B cell (primary cell): ENCODE measurements at regions not wholly inside any gene's neighbourhood (a gene's known extent, or its start where the extent isn't known, plus 50 kb on each side); places are given as distances from the start of the nearest gene placed in this dataset.

Experiments used
- ATAC-seq: fragments of 200-7000 bp; cut with Tn5 transposase; one replicate; pipeline ENCODE4 v1.10.0; 2021; ENCODE audit warnings: low read depth, mild to moderate bottlenecking, moderate number of reproducible peaks, moderate library complexity
- CTCF ChIA-PET: fragments of 350-600 bp; sonication (Branson Sonifier 250); formaldehyde crosslinking; loops from one replicate; lab custom pipeline; 2021; ENCODE audit warnings: antibody characterized with exemption, inconsistent platforms; lab: Charles Lee
- POLR2A ChIA-PET: fragments of 350-600 bp; sonication (Branson Sonifier 250); formaldehyde crosslinking; loops from one replicate; lab custom pipeline; 2021; ENCODE audit warnings: antibody characterized with exemption; lab: Charles Lee
- DNase-seq: peaks from one replicate; pipeline ENCODE4 v3.0.0; 2013
- H2AFZ ChIP-seq: 2 replicates; pipeline ENCODE4 v1.6.1; 2012; ENCODE audit warnings: mild to moderate bottlenecking, low read depth, low read length; ENCODE audit not compliant: insufficient read depth, poor library complexity, severe bottlenecking
- H3K27ac ChIP-seq, 2 donors: 1 replicate in 1 of 2; 2 replicates in 1 of 2; pipeline ENCODE4 v1.5.1; 2012 to 2013; ENCODE audit warnings: low read length in 2 of 2, mild to moderate bottlenecking in 2 of 2, moderate library complexity in 1 of 2
- H3K27me3 ChIP-seq, 4 experiments: fragments of 200-600 bp in 1 of 4; sonication (generic) in 1 of 4; replicated peaks in 1 of 4; 1 replicate in 2 of 4; 2 replicates in 2 of 4; pipeline versions ENCODE4 v1.6.1 to v1.7.0; 2013 to 2016; ENCODE audit warnings: low read length in 3 of 4, mild to moderate bottlenecking in 2 of 4, mixed read lengths in 1 of 4, moderate library complexity in 1 of 4; ENCODE audit not compliant: insufficient read depth in 4 of 4, control insufficient read depth in 3 of 4; ENCODE audit errors: control extremely low read depth in 1 of 4
- H3K36me3 ChIP-seq, 2 experiments: replicated peaks in 1 of 2; 1 replicate in 1 of 2; 2 replicates in 1 of 2; pipeline versions ENCODE4 v1.6.1 to v1.7.1; 2013; ENCODE audit warnings: low read length in 1 of 2; ENCODE audit not compliant: insufficient read depth in 2 of 2, control insufficient read depth in 1 of 2; ENCODE audit errors: control extremely low read depth in 1 of 2, extremely low read depth in 1 of 2
- H3K4me1 ChIP-seq, 2 donors: fragments of 200-600 bp in 1 of 2; sonication (generic) in 1 of 2; 1 replicate in 1 of 2; 2 replicates in 1 of 2; pipeline versions ENCODE4 v1.5.1 to v1.6.1; 2013 to 2017; ENCODE audit warnings: low read length in 2 of 2; ENCODE audit not compliant: control insufficient read depth in 2 of 2, insufficient read depth in 2 of 2
- H3K4me2 ChIP-seq: replicated peaks from 2 replicates; pipeline ENCODE3; 2012; ENCODE audit warnings: mild to moderate bottlenecking, low read depth, low read length; ENCODE audit not compliant: poor library complexity, severe bottlenecking
- H3K4me3 ChIP-seq, 5 experiments: fragments of 200-600 bp in 1 of 5; sonication (generic) in 1 of 5; 1 replicate in 3 of 5; 2 replicates in 2 of 5; pipeline versions ENCODE4 v1.5.1 to v1.7.0; 2011 to 2016; ENCODE audit warnings: low read length in 4 of 5, mild to moderate bottlenecking in 4 of 5, low read depth in 2 of 5, control low read depth in 1 of 5, moderate library complexity in 1 of 5; ENCODE audit not compliant: insufficient read depth in 1 of 5; ENCODE audit errors: control extremely low read depth in 1 of 5, extremely low read depth in 1 of 5
- H3K79me2 ChIP-seq: fragments of 200-600 bp; sonication (generic); one replicate; pipeline ENCODE4 v1.6.0; 2016; ENCODE audit warnings: low read length; ENCODE audit not compliant: control insufficient read depth, insufficient read depth
- H3K9ac ChIP-seq: fragments of 200-600 bp; sonication (generic); 2 replicates; pipeline ENCODE4 v1.6.1; 2017; ENCODE audit warnings: mild to moderate bottlenecking, low read length, moderate library complexity
- H3K9me3 ChIP-seq, 3 donors: one replicate each; pipeline versions ENCODE4 v1.6.1 to v1.7.1; 2013; ENCODE audit warnings: low read length in 2 of 3; ENCODE audit not compliant: control insufficient read depth in 2 of 3, insufficient read depth in 1 of 3; ENCODE audit errors: control extremely low read depth in 1 of 3
- H4K20me1 ChIP-seq: 2 replicates; pipeline ENCODE4 v1.6.0; 2012; ENCODE audit warnings: mild to moderate bottlenecking, low read length; ENCODE audit not compliant: insufficient read depth, control insufficient read depth, poor library complexity, severe bottlenecking
- H3K27ac Mint-ChIP-seq: one replicate; pipeline ENCODE4 v1.8.0; 2021; ENCODE audit warnings: mixed read lengths
- H3K27me3 Mint-ChIP-seq: one replicate; pipeline ENCODE4 v1.8.0; 2021; ENCODE audit warnings: mixed read lengths
- H3K4me1 Mint-ChIP-seq: one replicate; pipeline ENCODE4 v1.8.0; 2021; ENCODE audit warnings: mixed read lengths
- H3K4me3 Mint-ChIP-seq: one replicate; pipeline ENCODE4 v1.8.0; 2021; ENCODE audit warnings: mixed read lengths
- H3K9me3 Mint-ChIP-seq: one replicate; pipeline ENCODE4 v1.8.0; 2022; ENCODE audit warnings: mixed read lengths; ENCODE audit not compliant: insufficient read depth
- CTCF ChIP-seq: fragments of 200-600 bp; IDR thresholded peaks from one replicate; pipeline ENCODE4 v1.8.0; 2022; ENCODE audit warnings: antibody characterized with exemption, mild to moderate bottlenecking
- EZH2 ChIP-seq: IDR thresholded peaks from 2 replicates; pipeline ENCODE4 v1.6.1; 2012; ENCODE audit warnings: borderline replicate concordance, low read depth, mild to moderate bottlenecking, moderate library complexity, low read length; ENCODE audit not compliant: insufficient read depth, poor library complexity, severe bottlenecking
- WGBS: methylation state at CpG from one replicate; pipeline ENCODE4 v1.1.5; 2013; ENCODE audit warnings: missing lambda C conversion rate; ENCODE audit not compliant: insufficient coverage; 5-methylcytosine and 5-hydroxymethylcytosine counted together
- intact Hi-C: fragments of 100-400 bp; cut with micrococcal nuclease; formaldehyde crosslinking; loops from one replicate; pipeline ENCODE4 v1.10.0; 2022

DNA sequence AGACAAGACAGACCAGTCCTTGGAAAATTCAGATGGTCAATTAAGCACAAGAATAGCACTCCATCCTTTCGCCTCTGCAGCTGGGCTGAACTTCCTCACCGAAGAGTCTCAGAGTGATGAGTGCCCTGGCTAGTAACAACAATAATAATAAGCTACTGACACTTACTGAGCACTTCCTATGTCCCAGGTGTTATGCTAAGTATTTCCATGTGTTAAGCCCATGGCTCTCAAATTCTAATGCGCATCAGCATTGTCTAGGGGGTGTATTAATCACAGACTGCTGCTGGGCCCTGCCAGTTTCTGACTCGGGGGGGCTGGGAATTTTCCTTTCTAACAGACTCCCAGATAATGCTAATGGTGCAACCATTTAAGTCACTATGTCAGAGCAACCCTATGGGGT, 118.2 kb upstream of the LRFN2 start:
- TF ChIP-seq CTCF = no peak
- Histone ChIP-seq H4K20me1 (no peaks in the 10 kb centered on the region), H2AFZ (no peak overlapping the region), H3K27ac (no peak overlapping the region), H3K4me2 (no peak overlapping the region), H3K79me2 (no peaks in the 10 kb centered on the region), H3K9me3 (no peaks in the 10 kb centered on the region), H3K36me3 (no peaks in the 10 kb centered on the region), H3K9ac (no peak overlapping the region), H3K4me3 (no peak overlapping the region), H3K27me3 (peaks cover 0 to 4% (median 0%) of the 10 kb centered on the region in 4 experiments), H3K4me1 (no peaks in the 10 kb centered on the region)
- Mint-ChIP-seq H3K4me1 (peaks cover 4% of the 10 kb centered on the region), H3K27ac (no peak overlapping the region), H3K4me3 (no peak overlapping the region), H3K27me3 (peaks cover 45% of the 10 kb centered on the region), H3K9me3 (no peaks in the 10 kb centered on the region)
- POLR2A ChIA-PET = no interaction called here
- intact Hi-C loops = no loop called here
- DNase-seq = no peak
- no peak for ATAC-seq
- CTCF ChIA-PET = no interaction called here
- WGBS = 0% methylated on average over 1 of the region's 4 CpGs

GRCh38 chr6:40701352-40702007, 114.3 kb upstream of the LRFN2 start:
- H2AFZ ChIP-seq = no peak overlapping the region
- H3K27ac ChIP-seq = no peak overlapping the region
- H3K27me3 ChIP-seq = peaks cover 0 to 4% (median 0%) of the 10 kb centered on the region in 4 experiments
- Mint-ChIP-seq H3K27ac (no peak overlapping the region), H3K4me3 (no peak overlapping the region), H3K9me3 (no peaks in the 10 kb centered on the region), H3K27me3 (peaks cover 34% of the 10 kb centered on the region), H3K4me1 (peaks cover 4% of the 10 kb centered on the region)
- H3K4me2 ChIP-seq = no peak overlapping the region
- H3K9ac ChIP-seq = no peak overlapping the region
- H3K4me1 ChIP-seq = no peaks in the 10 kb centered on the region
- no peak overlapping the region for H3K4me3 ChIP-seq
- intact Hi-C loops = no loop called here
- H4K20me1 ChIP-seq = no peaks in the 10 kb centered on the region
- POLR2A ChIA-PET = no interaction called here
- ATAC-seq (no peak), DNase-seq (no peak)
- H3K79me2 ChIP-seq = no peaks in the 10 kb centered on the region
- WGBS = no CpG with 5 or more reads among the region's 3 CpGs
- no peak for TF ChIP-seq EZH2
- no peak for TF ChIP-seq CTCF
- H3K36me3 ChIP-seq = no peaks in the 10 kb centered on the region
- CTCF ChIA-PET = no interaction called here
- no peaks in the 10 kb centered on the region for H3K9me3 ChIP-seq
